ENCODE measurements at regions not wholly inside any gene's neighbourhood (a gene's known extent, or its start where the extent isn't known, plus 50 kb on each side); places are given as distances from the start of the nearest gene placed in this dataset.
"Not testable (repeated sequence)": the region's sequence is repeated elsewhere in the genome, so short reads cannot be mapped to it uniquely, and the experiment has no call there.

GRCh38 chr7:63047546-63047945 is 951.1 kb upstream of the ZNF722 start:
- no peak overlapping the region for H3K4me2 ChIP-seq (ENCODE audit: low read length)
- H4K12ac ChIP-seq (ENCODE audit: low read depth, low read length), result no peak overlapping the region
- no peak overlapping the region for H3K4me3 ChIP-seq (ENCODE audit: low read depth, low read length)
- H3K14ac ChIP-seq (ENCODE audit: low read length), result no peak overlapping the region
- no peaks in the 10 kb centered on the region for H3K4me1 ChIP-seq (ENCODE audit: control insufficient read depth in 1 of 2, insufficient read depth in 2 of 2, low read length in 2 of 2)
- H3K9ac ChIP-seq (ENCODE audit: low read length), result no peak overlapping the region
- no peaks in the 10 kb centered on the region for H3K27me3 ChIP-seq (ENCODE audit: insufficient read depth, low read length)
- no peak overlapping the region for H3K18ac ChIP-seq (ENCODE audit: low read length)
- WGBS (ENCODE audit: extremely low coverage, insufficient coverage, insufficient read length), result no CpG with 5 or more reads among the region's 3 CpGs
- H3K79me1 ChIP-seq (ENCODE audit: low read length), result no peaks in the 10 kb centered on the region
- no peak overlapping the region for H4K8ac ChIP-seq (ENCODE audit: low read depth, low read length)
- no peaks in the 10 kb centered on the region for H3K79me2 ChIP-seq (ENCODE audit: control insufficient read depth, insufficient read depth, low read length, poor library complexity)
- H2AFZ ChIP-seq (ENCODE audit: insufficient read depth, low read length, poor library complexity), result no peak overlapping the region
- H3K23ac ChIP-seq (ENCODE audit: low read length), result no peak overlapping the region
- H2BK12ac ChIP-seq (ENCODE audit: low read length), result no peak overlapping the region
- peaks cover 64% of the 10 kb centered on the region for H3K9me3 ChIP-seq (ENCODE audit: insufficient read depth, low read depth, low read length)
- no peak overlapping the region for H2BK5ac ChIP-seq (ENCODE audit: low read depth, low read length, poor library complexity)
- no peak for DNase-seq
- H2BK120ac ChIP-seq (ENCODE audit: insufficient read depth, low read length, poor library complexity), result no peak overlapping the region
- no peak overlapping the region for H3K4ac ChIP-seq (ENCODE audit: low read depth, low read length)
- no peak overlapping the region for H3K27ac ChIP-seq (ENCODE audit: low read depth, low read length)
- no peaks in the 10 kb centered on the region for H3K36me3 ChIP-seq (ENCODE audit: control insufficient read depth in 1 of 2, insufficient read depth in 2 of 2, low read length in 2 of 2)
- H2AK5ac ChIP-seq (ENCODE audit: low read length), result no peak overlapping the region
- no peak overlapping the region for H4K91ac ChIP-seq (ENCODE audit: low read depth, low read length)

DNA sequence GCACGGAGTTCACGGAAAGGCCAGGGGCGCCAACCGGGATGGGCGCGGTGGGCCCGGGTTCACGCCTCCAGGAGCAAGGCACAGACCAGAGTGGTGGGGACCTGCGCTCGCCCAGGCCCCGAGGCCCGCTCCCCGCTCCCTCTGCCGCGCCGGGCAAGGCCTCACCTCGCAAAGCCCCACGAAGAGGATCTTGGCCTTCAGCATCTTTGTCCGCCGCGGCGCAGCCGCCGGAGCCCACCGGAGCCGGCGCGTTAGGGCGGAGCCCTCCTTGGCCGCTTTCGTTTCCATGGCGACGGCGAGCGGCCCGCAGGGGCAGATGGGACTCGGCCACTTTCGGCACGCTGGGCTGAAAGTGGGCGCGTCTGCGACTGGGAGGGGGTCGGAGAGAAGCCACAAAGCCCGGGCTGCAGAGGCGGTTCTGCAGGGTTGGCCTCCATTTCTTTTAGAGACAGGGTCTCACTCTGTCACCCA is 944.4 kb upstream of the ZNF722 start:
- Histone ChIP-seq H2BK120ac (ENCODE audit: insufficient read depth, low read length, poor library complexity) (no peak overlapping the region), H3K9me3 (ENCODE audit: insufficient read depth, low read depth, low read length) (peaks cover 54% of the 10 kb centered on the region), H2AFZ (ENCODE audit: insufficient read depth, low read length, poor library complexity) (no peak overlapping the region), H3K18ac (ENCODE audit: low read length) (no peak overlapping the region), H3K79me1 (ENCODE audit: low read length) (no peaks in the 10 kb centered on the region), H2AK5ac (ENCODE audit: low read length) (no peak overlapping the region), H3K4me2 (ENCODE audit: low read length) (no peak overlapping the region), H2BK12ac (ENCODE audit: low read length) (no peak overlapping the region), H3K36me3 (ENCODE audit: control insufficient read depth in 1 of 2, insufficient read depth in 2 of 2, low read length in 2 of 2) (no peaks in the 10 kb centered on the region), H3K4me3 (ENCODE audit: low read depth, low read length) (no peak overlapping the region), H2BK5ac (ENCODE audit: low read depth, low read length, poor library complexity) (no peak overlapping the region), H3K4me1 (ENCODE audit: control insufficient read depth in 1 of 2, insufficient read depth in 2 of 2, low read length in 2 of 2) (no peaks in the 10 kb centered on the region), H4K8ac (ENCODE audit: low read depth, low read length) (no peak overlapping the region), H4K91ac (ENCODE audit: low read depth, low read length) (no peak overlapping the region), H3K27me3 (ENCODE audit: insufficient read depth, low read length) (no peaks in the 10 kb centered on the region), H3K27ac (ENCODE audit: low read depth, low read length) (no peak overlapping the region), H3K14ac (ENCODE audit: low read length) (no peak overlapping the region), H3K79me2 (ENCODE audit: control insufficient read depth, insufficient read depth, low read length, poor library complexity) (no peaks in the 10 kb centered on the region), H3K23ac (ENCODE audit: low read length) (no peak overlapping the region), H3K4ac (ENCODE audit: low read depth, low read length) (no peak overlapping the region), H4K12ac (ENCODE audit: low read depth, low read length) (no peak overlapping the region), H3K9ac (ENCODE audit: low read length) (no peak overlapping the region)
- WGBS (ENCODE audit: extremely low coverage, insufficient coverage, insufficient read length), result no CpG with 5 or more reads among the region's 45 CpGs
- DNase-seq, result no peak

GRCh38 chr7:63057265-63057664 is 941.4 kb upstream of the ZNF722 start:
- H3K9me3 ChIP-seq (ENCODE audit: insufficient read depth, low read depth, low read length), result peaks cover 41% of the 10 kb centered on the region
- no peak overlapping the region for H3K18ac ChIP-seq (ENCODE audit: low read length)
- H2AK5ac ChIP-seq (ENCODE audit: low read length), result no peak overlapping the region
- no peak overlapping the region for H3K4me3 ChIP-seq (ENCODE audit: low read depth, low read length)
- H3K4me1 ChIP-seq (ENCODE audit: control insufficient read depth in 1 of 2, insufficient read depth in 2 of 2, low read length in 2 of 2), result no peaks in the 10 kb centered on the region
- no peaks in the 10 kb centered on the region for H3K27me3 ChIP-seq (ENCODE audit: insufficient read depth, low read length)
- no peak overlapping the region for H2AFZ ChIP-seq (ENCODE audit: insufficient read depth, low read length, poor library complexity)
- H2BK5ac ChIP-seq (ENCODE audit: low read depth, low read length, poor library complexity), result no peak overlapping the region
- no peak overlapping the region for H2BK120ac ChIP-seq (ENCODE audit: insufficient read depth, low read length, poor library complexity)
- no peak overlapping the region for H3K9ac ChIP-seq (ENCODE audit: low read length)
- no peak overlapping the region for H4K8ac ChIP-seq (ENCODE audit: low read depth, low read length)
- no CpG with 5 or more reads among the region's 5 CpGs for WGBS (ENCODE audit: extremely low coverage, insufficient coverage, insufficient read length)
- no peaks in the 10 kb centered on the region for H3K79me1 ChIP-seq (ENCODE audit: low read length)
- no peak overlapping the region for H3K27ac ChIP-seq (ENCODE audit: low read depth, low read length)
- H3K79me2 ChIP-seq (ENCODE audit: control insufficient read depth, insufficient read depth, low read length, poor library complexity), result no peaks in the 10 kb centered on the region
- no peaks in the 10 kb centered on the region for H3K36me3 ChIP-seq (ENCODE audit: control insufficient read depth in 1 of 2, insufficient read depth in 2 of 2, low read length in 2 of 2)
- H4K91ac ChIP-seq (ENCODE audit: low read depth, low read length), result no peak overlapping the region
- no peak overlapping the region for H3K14ac ChIP-seq (ENCODE audit: low read length)
- H3K4me2 ChIP-seq (ENCODE audit: low read length), result no peak overlapping the region
- H3K4ac ChIP-seq (ENCODE audit: low read depth, low read length), result no peak overlapping the region
- H2BK12ac ChIP-seq (ENCODE audit: low read length), result no peak overlapping the region
- H3K23ac ChIP-seq (ENCODE audit: low read length), result no peak overlapping the region
- no peak overlapping the region for H4K12ac ChIP-seq (ENCODE audit: low read depth, low read length)
- no peak for DNase-seq

DNA sequence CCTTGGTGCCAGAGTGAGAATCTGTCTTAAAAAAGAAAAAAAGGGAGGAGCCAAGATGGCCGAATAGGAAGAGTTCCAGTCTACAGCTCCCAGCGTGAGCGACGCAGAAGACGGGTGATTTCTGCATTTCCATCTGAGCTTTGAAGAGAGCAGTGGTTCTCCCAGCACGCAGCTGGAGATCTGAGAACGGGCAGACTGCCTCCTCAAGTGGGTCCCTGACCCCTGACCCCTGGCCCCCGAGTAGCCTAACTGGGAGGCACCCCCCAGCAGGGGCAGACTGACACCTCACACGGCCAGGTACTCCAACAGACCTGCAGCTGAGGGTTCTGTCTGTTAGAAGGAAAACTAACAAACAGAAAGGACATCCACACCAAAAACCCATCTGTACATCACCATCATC is 937.9 kb upstream of the ZNF722 start:
- H3K23ac ChIP-seq (ENCODE audit: low read length); H2BK120ac ChIP-seq (ENCODE audit: insufficient read depth, low read length, poor library complexity); H3K79me2 ChIP-seq (ENCODE audit: control insufficient read depth, insufficient read depth, low read length, poor library complexity); H3K9ac ChIP-seq (ENCODE audit: low read length); H4K12ac ChIP-seq (ENCODE audit: low read depth, low read length); H3K14ac ChIP-seq (ENCODE audit: low read length); DNase-seq; H2AK5ac ChIP-seq (ENCODE audit: low read length); H3K36me3 ChIP-seq (ENCODE audit: control insufficient read depth in 1 of 2, insufficient read depth in 2 of 2, low read length in 2 of 2); H3K4ac ChIP-seq (ENCODE audit: low read depth, low read length); H4K91ac ChIP-seq (ENCODE audit: low read depth, low read length); H2BK5ac ChIP-seq (ENCODE audit: low read depth, low read length, poor library complexity); H3K4me1 ChIP-seq (ENCODE audit: control insufficient read depth in 1 of 2, insufficient read depth in 2 of 2, low read length in 2 of 2); H3K27ac ChIP-seq (ENCODE audit: low read depth, low read length); H2AFZ ChIP-seq (ENCODE audit: insufficient read depth, low read length, poor library complexity); H3K18ac ChIP-seq (ENCODE audit: low read length); H3K27me3 ChIP-seq (ENCODE audit: insufficient read depth, low read length); H3K4me3 ChIP-seq (ENCODE audit: low read depth, low read length); H2BK12ac ChIP-seq (ENCODE audit: low read length); H3K79me1 ChIP-seq (ENCODE audit: low read length); H3K4me2 ChIP-seq (ENCODE audit: low read length); H4K8ac ChIP-seq (ENCODE audit: low read depth, low read length): not testable (repeated sequence)
- WGBS (ENCODE audit: extremely low coverage, insufficient coverage, insufficient read length), result no CpG with 5 or more reads among the region's 9 CpGs
- H3K9me3 ChIP-seq (ENCODE audit: insufficient read depth, low read depth, low read length), result peaks cover 21% of the 10 kb centered on the region
